B cell (primary cell): ENCODE measurements at regions not wholly inside any gene's neighbourhood (a gene's known extent, or its start where the extent isn't known, plus 50 kb on each side); places are given as distances from the start of the nearest gene placed in this dataset.

ENCODE experiments used
- ATAC-seq: fragments of 200-7000 bp; cut with Tn5 transposase; one replicate; pipeline ENCODE4 v1.10.0; 2021; ENCODE audit warnings: low read depth, mild to moderate bottlenecking, moderate number of reproducible peaks, moderate library complexity
- CTCF ChIA-PET: fragments of 350-600 bp; sonication (Branson Sonifier 250); formaldehyde crosslinking; loops from one replicate; lab custom pipeline; 2021; ENCODE audit warnings: antibody characterized with exemption, inconsistent platforms; lab: Charles Lee
- POLR2A ChIA-PET: fragments of 350-600 bp; sonication (Branson Sonifier 250); formaldehyde crosslinking; loops from one replicate; lab custom pipeline; 2021; ENCODE audit warnings: antibody characterized with exemption; lab: Charles Lee
- DNase-seq: peaks from one replicate; pipeline ENCODE4 v3.0.0; 2013
- H2AFZ ChIP-seq: 2 replicates; pipeline ENCODE4 v1.6.1; 2012; ENCODE audit warnings: mild to moderate bottlenecking, low read depth, low read length; ENCODE audit not compliant: insufficient read depth, poor library complexity, severe bottlenecking
- H3K27ac ChIP-seq, 2 donors: 1 replicate in 1 of 2; 2 replicates in 1 of 2; pipeline ENCODE4 v1.5.1; 2012 to 2013; ENCODE audit warnings: low read length in 2 of 2, mild to moderate bottlenecking in 2 of 2, moderate library complexity in 1 of 2
- H3K27me3 ChIP-seq, 4 experiments: fragments of 200-600 bp in 1 of 4; sonication (generic) in 1 of 4; replicated peaks in 1 of 4; 1 replicate in 2 of 4; 2 replicates in 2 of 4; pipeline versions ENCODE4 v1.6.1 to v1.7.0; 2013 to 2016; ENCODE audit warnings: low read length in 3 of 4, mild to moderate bottlenecking in 2 of 4, mixed read lengths in 1 of 4, moderate library complexity in 1 of 4; ENCODE audit not compliant: insufficient read depth in 4 of 4, control insufficient read depth in 3 of 4; ENCODE audit errors: control extremely low read depth in 1 of 4
- H3K36me3 ChIP-seq, 2 experiments: replicated peaks in 1 of 2; 1 replicate in 1 of 2; 2 replicates in 1 of 2; pipeline versions ENCODE4 v1.6.1 to v1.7.1; 2013; ENCODE audit warnings: low read length in 1 of 2; ENCODE audit not compliant: insufficient read depth in 2 of 2, control insufficient read depth in 1 of 2; ENCODE audit errors: control extremely low read depth in 1 of 2, extremely low read depth in 1 of 2
- H3K4me1 ChIP-seq, 2 donors: fragments of 200-600 bp in 1 of 2; sonication (generic) in 1 of 2; 1 replicate in 1 of 2; 2 replicates in 1 of 2; pipeline versions ENCODE4 v1.5.1 to v1.6.1; 2013 to 2017; ENCODE audit warnings: low read length in 2 of 2; ENCODE audit not compliant: control insufficient read depth in 2 of 2, insufficient read depth in 2 of 2
- H3K4me2 ChIP-seq: replicated peaks from 2 replicates; pipeline ENCODE3; 2012; ENCODE audit warnings: mild to moderate bottlenecking, low read depth, low read length; ENCODE audit not compliant: poor library complexity, severe bottlenecking
- H3K4me3 ChIP-seq, 5 experiments: fragments of 200-600 bp in 1 of 5; sonication (generic) in 1 of 5; 1 replicate in 3 of 5; 2 replicates in 2 of 5; pipeline versions ENCODE4 v1.5.1 to v1.7.0; 2011 to 2016; ENCODE audit warnings: low read length in 4 of 5, mild to moderate bottlenecking in 4 of 5, low read depth in 2 of 5, control low read depth in 1 of 5, moderate library complexity in 1 of 5; ENCODE audit not compliant: insufficient read depth in 1 of 5; ENCODE audit errors: control extremely low read depth in 1 of 5, extremely low read depth in 1 of 5
- H3K79me2 ChIP-seq: fragments of 200-600 bp; sonication (generic); one replicate; pipeline ENCODE4 v1.6.0; 2016; ENCODE audit warnings: low read length; ENCODE audit not compliant: control insufficient read depth, insufficient read depth
- H3K9ac ChIP-seq: fragments of 200-600 bp; sonication (generic); 2 replicates; pipeline ENCODE4 v1.6.1; 2017; ENCODE audit warnings: mild to moderate bottlenecking, low read length, moderate library complexity
- H3K9me3 ChIP-seq, 3 donors: one replicate each; pipeline versions ENCODE4 v1.6.1 to v1.7.1; 2013; ENCODE audit warnings: low read length in 2 of 3; ENCODE audit not compliant: control insufficient read depth in 2 of 3, insufficient read depth in 1 of 3; ENCODE audit errors: control extremely low read depth in 1 of 3
- H4K20me1 ChIP-seq: 2 replicates; pipeline ENCODE4 v1.6.0; 2012; ENCODE audit warnings: mild to moderate bottlenecking, low read length; ENCODE audit not compliant: insufficient read depth, control insufficient read depth, poor library complexity, severe bottlenecking
- H3K27ac Mint-ChIP-seq: one replicate; pipeline ENCODE4 v1.8.0; 2021; ENCODE audit warnings: mixed read lengths
- H3K27me3 Mint-ChIP-seq: one replicate; pipeline ENCODE4 v1.8.0; 2021; ENCODE audit warnings: mixed read lengths
- H3K4me1 Mint-ChIP-seq: one replicate; pipeline ENCODE4 v1.8.0; 2021; ENCODE audit warnings: mixed read lengths
- H3K4me3 Mint-ChIP-seq: one replicate; pipeline ENCODE4 v1.8.0; 2021; ENCODE audit warnings: mixed read lengths
- H3K9me3 Mint-ChIP-seq: one replicate; pipeline ENCODE4 v1.8.0; 2022; ENCODE audit warnings: mixed read lengths; ENCODE audit not compliant: insufficient read depth
- CTCF ChIP-seq: fragments of 200-600 bp; IDR thresholded peaks from one replicate; pipeline ENCODE4 v1.8.0; 2022; ENCODE audit warnings: antibody characterized with exemption, mild to moderate bottlenecking
- EZH2 ChIP-seq: IDR thresholded peaks from 2 replicates; pipeline ENCODE4 v1.6.1; 2012; ENCODE audit warnings: borderline replicate concordance, low read depth, mild to moderate bottlenecking, moderate library complexity, low read length; ENCODE audit not compliant: insufficient read depth, poor library complexity, severe bottlenecking
- WGBS: methylation state at CpG from one replicate; pipeline ENCODE4 v1.1.5; 2013; ENCODE audit warnings: missing lambda C conversion rate; ENCODE audit not compliant: insufficient coverage; 5-methylcytosine and 5-hydroxymethylcytosine counted together
- intact Hi-C: fragments of 100-400 bp; cut with micrococcal nuclease; formaldehyde crosslinking; loops from one replicate; pipeline ENCODE4 v1.10.0; 2022

- Histone ChIP-seq H4K20me1 (no peaks in the 10 kb centered on the region), H3K9ac (no peak overlapping the region), H3K27me3 (no peaks in the 10 kb centered on the region), H3K9me3 (peaks cover 0 to 7% (median 0%) of the 10 kb centered on the region in 3 donors), H2AFZ (no peak overlapping the region), H3K4me2 (no peak overlapping the region), H3K4me1 (no peaks in the 10 kb centered on the region), H3K79me2 (no peaks in the 10 kb centered on the region), H3K27ac (no peak overlapping the region), H3K36me3 (no peaks in the 10 kb centered on the region), H3K4me3 (no peak overlapping the region)
- Mint-ChIP-seq H3K4me1 (no peaks in the 10 kb centered on the region), H3K27ac (no peak overlapping the region), H3K9me3 (peaks cover 3% of the 10 kb centered on the region), H3K4me3 (no peak overlapping the region), H3K27me3 (no peaks in the 10 kb centered on the region)
- intact Hi-C loops, result no loop called here
- CTCF ChIA-PET, result no interaction called here
- no peak for ATAC-seq
- no peak for TF ChIP-seq CTCF
- no peak for TF ChIP-seq EZH2
- DNase-seq, result no peak
- POLR2A ChIA-PET, result no interaction called here
These were observed 915.3 kb downstream of the VRK1 start for GRCh38 chr14:97712471-97712870.

- Mint-ChIP-seq H3K4me3 (no peak overlapping the region), H3K27ac (no peak overlapping the region), H3K27me3 (no peaks in the 10 kb centered on the region), H3K4me1 (no peaks in the 10 kb centered on the region), H3K9me3 (peaks cover 3% of the 10 kb centered on the region)
- Histone ChIP-seq H3K79me2 (no peaks in the 10 kb centered on the region), H3K9me3 (peaks cover 0 to 7% (median 0%) of the 10 kb centered on the region in 3 donors), H3K27ac (no peak overlapping the region), H3K27me3 (no peaks in the 10 kb centered on the region), H3K4me3 (no peak overlapping the region), H3K4me2 (no peak overlapping the region), H3K36me3 (no peaks in the 10 kb centered on the region), H2AFZ (no peak overlapping the region), H4K20me1 (no peaks in the 10 kb centered on the region), H3K9ac (no peak overlapping the region), H3K4me1 (no peaks in the 10 kb centered on the region)
- ChIA-PET CTCF (no interaction called here), POLR2A (no interaction called here)
- 100% methylated on average over 1 of the region's 6 CpGs for WGBS
- no peak for TF ChIP-seq CTCF
- no peak for TF ChIP-seq EZH2
- intact Hi-C loops, result no loop called here
- DNase-seq (no peak), ATAC-seq (no peak)
These were observed 915.8 kb downstream of the VRK1 start for GRCh38 chr14:97713023-97713422.
